Parathyroid adenoma (tissue), 2 donors: ENCODE measurements at regions not wholly inside any gene's neighbourhood (a gene's known extent, or its start where the extent isn't known, plus 50 kb on each side); places are given as distances from the start of the nearest gene placed in this dataset.

Experiments
- H2AFZ ChIP-seq: fragments of 300-600 bp; sonication (generic); one replicate; pipeline ENCODE4 v1.7.0; 2017; ENCODE audit warnings: antibody characterized with exemption, mild to moderate bottlenecking
- H3K27ac ChIP-seq: fragments of 300-600 bp; sonication (generic); one replicate; pipeline ENCODE4 v1.7.0; 2017
- H3K27me3 ChIP-seq: fragments of 300-600 bp; sonication (generic); one replicate; pipeline ENCODE4 v1.7.0; 2017; ENCODE audit warnings: low read length; ENCODE audit not compliant: control insufficient read depth, insufficient read depth
- H3K36me3 ChIP-seq: fragments of 300-600 bp; sonication (generic); one replicate; pipeline ENCODE4 v1.7.0; 2017; ENCODE audit warnings: low read length; ENCODE audit not compliant: control insufficient read depth, insufficient read depth
- H3K4me1 ChIP-seq: fragments of 300-600 bp; sonication (generic); one replicate; pipeline ENCODE4 v1.7.0; 2017; ENCODE audit warnings: control low read depth
- H3K4me2 ChIP-seq: fragments of 300-600 bp; sonication (generic); one replicate; pipeline ENCODE4 v1.7.0; 2017; ENCODE audit warnings: low read length
- H3K4me3 ChIP-seq: fragments of 300-600 bp; sonication (generic); one replicate; pipeline ENCODE4 v1.7.0; 2017; ENCODE audit warnings: low read depth, low read length
- H3K79me2 ChIP-seq: fragments of 300-600 bp; sonication (generic); one replicate; pipeline ENCODE4 v1.7.0; 2017; ENCODE audit warnings: control low read depth
- H3K9ac ChIP-seq: fragments of 300-600 bp; sonication (generic); one replicate; pipeline ENCODE4 v1.7.0; 2017; ENCODE audit warnings: mild to moderate bottlenecking
- H3K9me3 ChIP-seq: fragments of 300-600 bp; sonication (generic); one replicate; pipeline ENCODE4 v1.7.0; 2017; ENCODE audit warnings: low read length; ENCODE audit not compliant: control insufficient read depth
- CTCF ChIP-seq: fragments of 300-600 bp; sonication (generic); IDR thresholded peaks from one replicate; pipeline ENCODE4 v1.7.0; 2017; ENCODE audit warnings: antibody characterized with exemption, mild to moderate bottlenecking
- donor health status: primary hyperparathyroidism.

- TF ChIP-seq CTCF: no peak
- H3K27ac ChIP-seq: no peak overlapping the region
- no peaks in the 10 kb centered on the region for H3K79me2 ChIP-seq
- no peaks in the 10 kb centered on the region for H3K36me3 ChIP-seq
- H3K9ac ChIP-seq: no peak overlapping the region
- no peak overlapping the region for H3K4me3 ChIP-seq
- H3K9me3 ChIP-seq: no peaks in the 10 kb centered on the region
- H2AFZ ChIP-seq: no peak overlapping the region
- no peaks in the 10 kb centered on the region for H3K27me3 ChIP-seq
- H3K4me1 ChIP-seq: no peaks in the 10 kb centered on the region
- H3K4me2 ChIP-seq: no peak overlapping the region
These were observed 60.8 kb downstream of the CCNA1 start for GRCh38 chr13:36493046-36493445.

- Histone ChIP-seq H3K27ac (no peak overlapping the region), H3K9me3 (no peaks in the 10 kb centered on the region), H3K36me3 (no peaks in the 10 kb centered on the region), H3K27me3 (no peaks in the 10 kb centered on the region), H2AFZ (no peak overlapping the region), H3K4me1 (no peaks in the 10 kb centered on the region), H3K4me2 (no peak overlapping the region), H3K4me3 (no peak overlapping the region), H3K79me2 (no peaks in the 10 kb centered on the region), H3K9ac (no peak overlapping the region)
- no peak for TF ChIP-seq CTCF
These were observed 63.1 kb downstream of the CCNA1 start for GRCh38 chr13:36495431-36495830.

GRCh38 chr13:36509369-36509768 lies 77.1 kb downstream of the CCNA1 start:
- no peak for TF ChIP-seq CTCF
- H3K4me2 ChIP-seq: no peak overlapping the region

GRCh38 chr13:36512771-36513170 lies 80.5 kb downstream of the CCNA1 start:
- Histone ChIP-seq H3K9ac (no peak overlapping the region), H3K36me3 (no peaks in the 10 kb centered on the region), H3K4me1 (no peaks in the 10 kb centered on the region), H3K4me2 (no peak overlapping the region), H3K27ac (no peak overlapping the region), H2AFZ (no peak overlapping the region), H3K27me3 (no peaks in the 10 kb centered on the region), H3K79me2 (no peaks in the 10 kb centered on the region), H3K9me3 (no peaks in the 10 kb centered on the region), H3K4me3 (no peak overlapping the region)
- TF ChIP-seq CTCF: no peak

More at GRCh38 chr13:36509369-36509768, 77.1 kb downstream of the CCNA1 start:
- H3K79me2 ChIP-seq: no peaks in the 10 kb centered on the region
- no peak overlapping the region for H2AFZ ChIP-seq
- no peaks in the 10 kb centered on the region for H3K27me3 ChIP-seq
- H3K9ac ChIP-seq: no peak overlapping the region
- H3K4me1 ChIP-seq: no peaks in the 10 kb centered on the region
- no peaks in the 10 kb centered on the region for H3K9me3 ChIP-seq
- H3K27ac ChIP-seq: no peak overlapping the region
- no peak overlapping the region for H3K4me3 ChIP-seq
- no peaks in the 10 kb centered on the region for H3K36me3 ChIP-seq

- H3K4me2 ChIP-seq: no peak overlapping the region
- no peaks in the 10 kb centered on the region for H3K4me1 ChIP-seq
- no peak overlapping the region for H3K27ac ChIP-seq
- no peaks in the 10 kb centered on the region for H3K79me2 ChIP-seq
- no peak for TF ChIP-seq CTCF
- H3K36me3 ChIP-seq: no peaks in the 10 kb centered on the region
- H2AFZ ChIP-seq: no peak overlapping the region
- H3K9ac ChIP-seq: no peak overlapping the region
- no peaks in the 10 kb centered on the region for H3K27me3 ChIP-seq
- no peak overlapping the region for H3K4me3 ChIP-seq
- no peaks in the 10 kb centered on the region for H3K9me3 ChIP-seq
These were observed 81.0 kb downstream of the CCNA1 start for GRCh38 chr13:36513266-36513665.
